H1 (cell line): ENCODE measurements at regions not wholly inside any gene's neighbourhood (a gene's known extent, or its start where the extent isn't known, plus 50 kb on each side); places are given as distances from the start of the nearest gene placed in this dataset.

Experiments used
- HDAC2 ChIP-seq, 2 experiments: fragments of 300-600 bp in 1 of 2; sonication (generic) in 1 of 2; IDR thresholded peaks; 2 replicates each; pipeline ENCODE4 v1.6.1; 2011 to 2012; ENCODE audit warnings: low read depth in 2 of 2, low read length in 2 of 2, mild to moderate bottlenecking in 2 of 2, moderate library complexity in 2 of 2, borderline replicate concordance in 1 of 2, inconsistent platforms in 1 of 2
- RNF2 ChIP-seq: fragments of 200-900, 300-1000 bp; sonication (generic); IDR thresholded peaks from 2 replicates; pipeline ENCODE4 v1.7.1; 2016; ENCODE audit warnings: borderline replicate concordance, low read depth, mild to moderate bottlenecking, antibody characterized with exemption, low read length; ENCODE audit not compliant: poor library complexity, severe bottlenecking; ENCODE audit errors: missing control alignments
- SIRT6 ChIP-seq: IDR thresholded peaks from one replicate; pipeline ENCODE4 v1.7.1; 2012; ENCODE audit warnings: low read length, inconsistent platforms
- TF ChIP-seq, protein P1 (sequence below): fragments of 300-600 bp; sonication (generic); IDR thresholded peaks from 2 replicates; pipeline ENCODE4 v1.7.1; 2012; ENCODE audit warnings: low read length, moderate library complexity, mild to moderate bottlenecking, inconsistent platforms; ENCODE audit not compliant: insufficient replicate concordance

DNA sequence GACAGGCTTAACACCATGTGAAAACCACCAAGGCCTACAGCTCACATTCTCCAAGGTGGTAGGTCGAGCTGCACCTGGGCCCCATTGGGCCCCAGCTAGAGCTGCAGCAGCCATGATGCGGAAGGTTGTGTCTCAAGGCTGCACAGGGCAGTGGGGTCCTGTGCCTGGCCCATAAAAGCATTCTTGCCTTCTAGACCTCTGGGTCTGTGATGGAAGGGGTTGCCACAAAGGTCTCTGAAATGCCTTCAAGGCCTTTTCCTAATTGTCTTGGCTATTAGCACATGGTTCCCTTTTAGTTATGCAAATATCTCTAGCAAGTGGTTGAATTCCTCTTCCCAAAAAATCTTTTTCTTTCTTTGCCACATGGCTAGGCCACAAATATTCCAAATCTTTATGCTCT is 52.5 kb upstream of the C11orf58 start (continued):
- TF ChIP-seq, protein P1, sequence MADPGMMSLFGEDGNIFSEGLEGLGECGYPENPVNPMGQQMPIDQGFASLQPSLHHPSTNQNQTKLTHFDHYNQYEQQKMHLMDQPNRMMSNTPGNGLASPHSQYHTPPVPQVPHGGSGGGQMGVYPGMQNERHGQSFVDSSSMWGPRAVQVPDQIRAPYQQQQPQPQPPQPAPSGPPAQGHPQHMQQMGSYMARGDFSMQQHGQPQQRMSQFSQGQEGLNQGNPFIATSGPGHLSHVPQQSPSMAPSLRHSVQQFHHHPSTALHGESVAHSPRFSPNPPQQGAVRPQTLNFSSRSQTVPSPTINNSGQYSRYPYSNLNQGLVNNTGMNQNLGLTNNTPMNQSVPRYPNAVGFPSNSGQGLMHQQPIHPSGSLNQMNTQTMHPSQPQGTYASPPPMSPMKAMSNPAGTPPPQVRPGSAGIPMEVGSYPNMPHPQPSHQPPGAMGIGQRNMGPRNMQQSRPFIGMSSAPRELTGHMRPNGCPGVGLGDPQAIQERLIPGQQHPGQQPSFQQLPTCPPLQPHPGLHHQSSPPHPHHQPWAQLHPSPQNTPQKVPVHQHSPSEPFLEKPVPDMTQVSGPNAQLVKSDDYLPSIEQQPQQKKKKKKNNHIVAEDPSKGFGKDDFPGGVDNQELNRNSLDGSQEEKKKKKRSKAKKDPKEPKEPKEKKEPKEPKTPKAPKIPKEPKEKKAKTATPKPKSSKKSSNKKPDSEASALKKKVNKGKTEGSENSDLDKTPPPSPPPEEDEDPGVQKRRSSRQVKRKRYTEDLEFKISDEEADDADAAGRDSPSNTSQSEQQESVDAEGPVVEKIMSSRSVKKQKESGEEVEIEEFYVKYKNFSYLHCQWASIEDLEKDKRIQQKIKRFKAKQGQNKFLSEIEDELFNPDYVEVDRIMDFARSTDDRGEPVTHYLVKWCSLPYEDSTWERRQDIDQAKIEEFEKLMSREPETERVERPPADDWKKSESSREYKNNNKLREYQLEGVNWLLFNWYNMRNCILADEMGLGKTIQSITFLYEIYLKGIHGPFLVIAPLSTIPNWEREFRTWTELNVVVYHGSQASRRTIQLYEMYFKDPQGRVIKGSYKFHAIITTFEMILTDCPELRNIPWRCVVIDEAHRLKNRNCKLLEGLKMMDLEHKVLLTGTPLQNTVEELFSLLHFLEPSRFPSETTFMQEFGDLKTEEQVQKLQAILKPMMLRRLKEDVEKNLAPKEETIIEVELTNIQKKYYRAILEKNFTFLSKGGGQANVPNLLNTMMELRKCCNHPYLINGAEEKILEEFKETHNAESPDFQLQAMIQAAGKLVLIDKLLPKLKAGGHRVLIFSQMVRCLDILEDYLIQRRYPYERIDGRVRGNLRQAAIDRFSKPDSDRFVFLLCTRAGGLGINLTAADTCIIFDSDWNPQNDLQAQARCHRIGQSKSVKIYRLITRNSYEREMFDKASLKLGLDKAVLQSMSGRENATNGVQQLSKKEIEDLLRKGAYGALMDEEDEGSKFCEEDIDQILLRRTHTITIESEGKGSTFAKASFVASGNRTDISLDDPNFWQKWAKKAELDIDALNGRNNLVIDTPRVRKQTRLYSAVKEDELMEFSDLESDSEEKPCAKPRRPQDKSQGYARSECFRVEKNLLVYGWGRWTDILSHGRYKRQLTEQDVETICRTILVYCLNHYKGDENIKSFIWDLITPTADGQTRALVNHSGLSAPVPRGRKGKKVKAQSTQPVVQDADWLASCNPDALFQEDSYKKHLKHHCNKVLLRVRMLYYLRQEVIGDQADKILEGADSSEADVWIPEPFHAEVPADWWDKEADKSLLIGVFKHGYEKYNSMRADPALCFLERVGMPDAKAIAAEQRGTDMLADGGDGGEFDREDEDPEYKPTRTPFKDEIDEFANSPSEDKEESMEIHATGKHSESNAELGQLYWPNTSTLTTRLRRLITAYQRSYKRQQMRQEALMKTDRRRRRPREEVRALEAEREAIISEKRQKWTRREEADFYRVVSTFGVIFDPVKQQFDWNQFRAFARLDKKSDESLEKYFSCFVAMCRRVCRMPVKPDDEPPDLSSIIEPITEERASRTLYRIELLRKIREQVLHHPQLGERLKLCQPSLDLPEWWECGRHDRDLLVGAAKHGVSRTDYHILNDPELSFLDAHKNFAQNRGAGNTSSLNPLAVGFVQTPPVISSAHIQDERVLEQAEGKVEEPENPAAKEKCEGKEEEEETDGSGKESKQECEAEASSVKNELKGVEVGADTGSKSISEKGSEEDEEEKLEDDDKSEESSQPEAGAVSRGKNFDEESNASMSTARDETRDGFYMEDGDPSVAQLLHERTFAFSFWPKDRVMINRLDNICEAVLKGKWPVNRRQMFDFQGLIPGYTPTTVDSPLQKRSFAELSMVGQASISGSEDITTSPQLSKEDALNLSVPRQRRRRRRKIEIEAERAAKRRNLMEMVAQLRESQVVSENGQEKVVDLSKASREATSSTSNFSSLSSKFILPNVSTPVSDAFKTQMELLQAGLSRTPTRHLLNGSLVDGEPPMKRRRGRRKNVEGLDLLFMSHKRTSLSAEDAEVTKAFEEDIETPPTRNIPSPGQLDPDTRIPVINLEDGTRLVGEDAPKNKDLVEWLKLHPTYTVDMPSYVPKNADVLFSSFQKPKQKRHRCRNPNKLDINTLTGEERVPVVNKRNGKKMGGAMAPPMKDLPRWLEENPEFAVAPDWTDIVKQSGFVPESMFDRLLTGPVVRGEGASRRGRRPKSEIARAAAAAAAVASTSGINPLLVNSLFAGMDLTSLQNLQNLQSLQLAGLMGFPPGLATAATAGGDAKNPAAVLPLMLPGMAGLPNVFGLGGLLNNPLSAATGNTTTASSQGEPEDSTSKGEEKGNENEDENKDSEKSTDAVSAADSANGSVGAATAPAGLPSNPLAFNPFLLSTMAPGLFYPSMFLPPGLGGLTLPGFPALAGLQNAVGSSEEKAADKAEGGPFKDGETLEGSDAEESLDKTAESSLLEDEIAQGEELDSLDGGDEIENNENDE: no peak
- TF ChIP-seq RNF2 (no peak), SIRT6 (no peak), HDAC2 (IDR thresholded peaks at IDR 0.05; ENCODE audit: borderline replicate concordance in 1 of 2, low read depth in 2 of 2, low read length in 2 of 2) (no peak)
- TF ChIP-seq, all 59 proteins: peak for 0
